ENCODE measurements at regions not wholly inside any gene's neighbourhood (a gene's known extent, or its start where the extent isn't known, plus 50 kb on each side); places are given as distances from the start of the nearest gene placed in this dataset.
"Not testable (repeated sequence)": the region's sequence is repeated elsewhere in the genome, so short reads cannot be mapped to it uniquely, and the experiment has no call there.

- not testable (repeated sequence) for H3K9ac ChIP-seq (ENCODE audit: insufficient read depth in 1 of 2, low read length in 2 of 2); H3K36me3 ChIP-seq (ENCODE audit: control insufficient read depth in 4 of 4, insufficient read depth in 4 of 4, low read length in 4 of 4); H3K27me3 ChIP-seq (ENCODE audit: control insufficient read depth in 3 of 3, insufficient read depth in 3 of 3, low read length in 2 of 3); H3K9me3 ChIP-seq (ENCODE audit: control insufficient read depth in 4 of 4, insufficient read depth in 3 of 4, low read length in 3 of 4); ATAC-seq (ENCODE audit: insufficient read depth, low FRiP score); H3K27ac ChIP-seq (ENCODE audit: low read depth in 1 of 2, low read length in 1 of 2); H3K4me1 ChIP-seq (ENCODE audit: control insufficient read depth in 5 of 5, insufficient read depth in 5 of 5, low read length in 5 of 5); DNase-seq; H3K4me3 ChIP-seq
- 63 to 78% methylated on average over 2 of the region's 2 CpGs for WGBS, 2 donors
Measured at GRCh38 chr10:61818251-61818650, 83.2 kb upstream of the ARID5B start.

- WGBS, 2 donors, result 47 to 85% methylated on average over 1 of the region's 1 CpG
- Histone ChIP-seq H3K9ac (ENCODE audit: insufficient read depth in 1 of 2, low read length in 2 of 2) (no peak overlapping the region), H3K4me1 (ENCODE audit: control insufficient read depth in 5 of 5, insufficient read depth in 5 of 5, low read length in 5 of 5) (no peaks in the 10 kb centered on the region), H3K36me3 (ENCODE audit: control insufficient read depth in 4 of 4, insufficient read depth in 4 of 4, low read length in 4 of 4) (no peaks in the 10 kb centered on the region), H3K9me3 (ENCODE audit: control insufficient read depth in 4 of 4, insufficient read depth in 3 of 4, low read length in 3 of 4) (no peaks in the 10 kb centered on the region), H3K4me3 (no peak overlapping the region), H3K27ac (ENCODE audit: low read depth in 1 of 2, low read length in 1 of 2) (no peak overlapping the region), H3K27me3 (ENCODE audit: control insufficient read depth in 3 of 3, insufficient read depth in 3 of 3, low read length in 2 of 3) (no peaks in the 10 kb centered on the region)
- no peak for TF ChIP-seq CTCF (IDR thresholded peaks at IDR 0.05; ENCODE audit: control extremely low read depth, extremely low read depth)
- no peak for ATAC-seq (ENCODE audit: insufficient read depth, low FRiP score)
- no peak for DNase-seq
Measured at GRCh38 chr10:61819208-61819607, 82.3 kb upstream of the ARID5B start.

- Histone ChIP-seq H3K4me3 (no peak overlapping the region), H3K9me3 (ENCODE audit: control insufficient read depth in 4 of 4, insufficient read depth in 3 of 4, low read length in 3 of 4) (no peaks in the 10 kb centered on the region), H3K4me1 (ENCODE audit: control insufficient read depth in 5 of 5, insufficient read depth in 5 of 5, low read length in 5 of 5) (no peaks in the 10 kb centered on the region), H3K9ac (ENCODE audit: insufficient read depth in 1 of 2, low read length in 2 of 2) (no peak overlapping the region), H3K36me3 (ENCODE audit: control insufficient read depth in 4 of 4, insufficient read depth in 4 of 4, low read length in 4 of 4) (no peaks in the 10 kb centered on the region), H3K27me3 (ENCODE audit: control insufficient read depth in 3 of 3, insufficient read depth in 3 of 3, low read length in 2 of 3) (no peaks in the 10 kb centered on the region), H3K27ac (ENCODE audit: low read depth in 1 of 2, low read length in 1 of 2) (no peak overlapping the region)
- ATAC-seq (ENCODE audit: insufficient read depth, low FRiP score), result no peak
- no peak for TF ChIP-seq CTCF (IDR thresholded peaks at IDR 0.05; ENCODE audit: control extremely low read depth, extremely low read depth)
- WGBS, 2 donors, result 69 to 76% methylated on average over 5 of the region's 5 CpGs
- peak in 1 of 3 donors; percentile 17 for DNase-seq
Measured at GRCh38 chr10:61821153-61821552, 80.3 kb upstream of the ARID5B start.

- Histone ChIP-seq H3K4me1 (ENCODE audit: control insufficient read depth in 5 of 5, insufficient read depth in 5 of 5, low read length in 5 of 5) (no peaks in the 10 kb centered on the region), H3K27ac (ENCODE audit: low read depth in 1 of 2, low read length in 1 of 2) (no peak overlapping the region), H3K9ac (ENCODE audit: insufficient read depth in 1 of 2, low read length in 2 of 2) (no peak overlapping the region), H3K9me3 (ENCODE audit: control insufficient read depth in 4 of 4, insufficient read depth in 3 of 4, low read length in 3 of 4) (no peaks in the 10 kb centered on the region), H3K36me3 (ENCODE audit: control insufficient read depth in 4 of 4, insufficient read depth in 4 of 4, low read length in 4 of 4) (no peaks in the 10 kb centered on the region), H3K27me3 (ENCODE audit: control insufficient read depth in 3 of 3, insufficient read depth in 3 of 3, low read length in 2 of 3) (no peaks in the 10 kb centered on the region), H3K4me3 (no peak overlapping the region)
- no peak for TF ChIP-seq CTCF (IDR thresholded peaks at IDR 0.05; ENCODE audit: control extremely low read depth, extremely low read depth)
- 78 to 82% methylated on average over 1 of the region's 1 CpG for WGBS, 2 donors
- DNase-seq (no peak), ATAC-seq (ENCODE audit: insufficient read depth, low FRiP score) (no peak)
Measured at GRCh38 chr10:61821693-61822092, 79.8 kb upstream of the ARID5B start.

All from lung (tissue), 11 donors.